ENCODE measurements at regions not wholly inside any gene's neighbourhood (a gene's known extent, or its start where the extent isn't known, plus 50 kb on each side); places are given as distances from the start of the nearest gene placed in this dataset.
A peak's percentile ranks its signal among the peaks of the same experiment; 100 is the strongest.

- Mint-ChIP-seq H3K4me1 (no peaks in the 10 kb centered on the region), H3K9me3 (ENCODE audit: low read depth) (no peaks in the 10 kb centered on the region), H3K36me3 (no peaks in the 10 kb centered on the region), H3K27me3 (no peaks in the 10 kb centered on the region), H3K4me3 (no peak overlapping the region), H3K27ac (no peak overlapping the region)
- ATAC-seq = no peak
- DNase-seq = no peak
- CTCF ChIA-PET = no interaction called here
These were observed 264.0 kb upstream of the PLEKHG7 start for GRCh38 chr12:92438641-92439419.

- Mint-ChIP-seq H3K36me3 (peaks cover 3% of the 10 kb centered on the region), H3K9me3 (ENCODE audit: low read depth) (no peaks in the 10 kb centered on the region), H3K4me1 (peaks cover 4% of the 10 kb centered on the region), H3K4me3 (no peak overlapping the region), H3K27ac (no peak overlapping the region), H3K27me3 (no peaks in the 10 kb centered on the region)
- ATAC-seq (no peak), DNase-seq (no peak)
- CTCF ChIA-PET = no interaction called here
These were observed 265.3 kb upstream of the PLEKHG7 start for GRCh38 chr12:92437452-92437851.

GRCh38 chr12:92436856-92437255 lies 265.9 kb upstream of the PLEKHG7 start:
- ATAC-seq (no peak), DNase-seq (no peak)
- Mint-ChIP-seq H3K9me3 (ENCODE audit: low read depth) (no peaks in the 10 kb centered on the region), H3K27me3 (no peaks in the 10 kb centered on the region), H3K27ac (no peak overlapping the region), H3K4me1 (peaks cover 7% of the 10 kb centered on the region), H3K4me3 (no peak overlapping the region), H3K36me3 (peaks cover 3% of the 10 kb centered on the region)
- CTCF ChIA-PET = no interaction called here

- ATAC-seq = no peak
- H3K4me3 Mint-ChIP-seq = no peak overlapping the region
- H3K9me3 Mint-ChIP-seq (ENCODE audit: low read depth) = no peaks in the 10 kb centered on the region
- H3K36me3 Mint-ChIP-seq = peaks cover 3% of the 10 kb centered on the region
- CTCF ChIA-PET = no interaction called here
- peaks cover 13% of the 10 kb centered on the region for H3K4me1 Mint-ChIP-seq
- H3K27me3 Mint-ChIP-seq = no peaks in the 10 kb centered on the region
- no peak for DNase-seq
- no peak overlapping the region for H3K27ac Mint-ChIP-seq
These were observed 268.2 kb upstream of the PLEKHG7 start for GRCh38 chr12:92434607-92435025.

- Mint-ChIP-seq H3K9me3 (ENCODE audit: low read depth) (no peaks in the 10 kb centered on the region), H3K4me1 (peaks cover 13% of the 10 kb centered on the region), H3K27ac (no peak overlapping the region), H3K27me3 (no peaks in the 10 kb centered on the region), H3K36me3 (peaks cover 5% of the 10 kb centered on the region), H3K4me3 (no peak overlapping the region)
- CTCF ChIA-PET = no interaction called here
- ATAC-seq (no peak), DNase-seq (no peak)
These were observed 269.9 kb upstream of the PLEKHG7 start for GRCh38 chr12:92432724-92433441.

GRCh38 chr12:92431146-92431545 lies 271.6 kb upstream of the PLEKHG7 start:
- ATAC-seq = peak; percentile 39
- Mint-ChIP-seq H3K4me1 (peaks cover 13% of the 10 kb centered on the region), H3K27ac (peak overlapping the region; percentile 10), H3K4me3 (no peak overlapping the region), H3K36me3 (peaks cover 5% of the 10 kb centered on the region), H3K9me3 (ENCODE audit: low read depth) (no peaks in the 10 kb centered on the region), H3K27me3 (no peaks in the 10 kb centered on the region)
- peak; percentile 44 for DNase-seq
- CTCF ChIA-PET = no interaction called here

GRCh38 chr12:92426332-92426731 lies 276.5 kb upstream of the PLEKHG7 start:
- Mint-ChIP-seq H3K27me3 (no peaks in the 10 kb centered on the region), H3K36me3 (peaks cover 2% of the 10 kb centered on the region), H3K27ac (no peak overlapping the region), H3K4me1 (peaks cover 3% of the 10 kb centered on the region), H3K9me3 (ENCODE audit: low read depth) (no peaks in the 10 kb centered on the region), H3K4me3 (no peak overlapping the region)
- CTCF ChIA-PET = no interaction called here
- ATAC-seq = no peak
- no peak for DNase-seq

GRCh38 chr12:92425165-92425564 lies 277.6 kb upstream of the PLEKHG7 start:
- ATAC-seq (no peak), DNase-seq (no peak)
- Mint-ChIP-seq H3K9me3 (ENCODE audit: low read depth) (no peaks in the 10 kb centered on the region), H3K27ac (no peak overlapping the region), H3K4me1 (no peaks in the 10 kb centered on the region), H3K4me3 (no peak overlapping the region), H3K36me3 (peaks cover 2% of the 10 kb centered on the region), H3K27me3 (no peaks in the 10 kb centered on the region)
- CTCF ChIA-PET = no interaction called here

- H3K4me1 Mint-ChIP-seq = no peaks in the 10 kb centered on the region
- CTCF ChIA-PET = no interaction called here
- H3K4me3 Mint-ChIP-seq = no peak overlapping the region
- H3K27me3 Mint-ChIP-seq = no peaks in the 10 kb centered on the region
- peaks cover 2% of the 10 kb centered on the region for H3K36me3 Mint-ChIP-seq
- no peaks in the 10 kb centered on the region for H3K9me3 Mint-ChIP-seq (ENCODE audit: low read depth)
- DNase-seq = no peak
- no peak for ATAC-seq
- no peak overlapping the region for H3K27ac Mint-ChIP-seq
These were observed 278.5 kb upstream of the PLEKHG7 start for GRCh38 chr12:92424338-92424737.

- H3K4me3 Mint-ChIP-seq = no peak overlapping the region
- CTCF ChIA-PET = no interaction called here
- H3K27me3 Mint-ChIP-seq = no peaks in the 10 kb centered on the region
These were observed 276.1 kb upstream of the BTG1 start for GRCh38 chr12:92421701-92422100.

GRCh38 chr12:92421042-92421441 lies 275.4 kb upstream of the BTG1 start:
- ATAC-seq (no peak), DNase-seq (no peak)
- Mint-ChIP-seq H3K4me3 (no peak overlapping the region), H3K27ac (no peak overlapping the region), H3K9me3 (ENCODE audit: low read depth) (peaks cover 3% of the 10 kb centered on the region), H3K36me3 (no peaks in the 10 kb centered on the region), H3K4me1 (peaks cover 6% of the 10 kb centered on the region), H3K27me3 (no peaks in the 10 kb centered on the region)
- CTCF ChIA-PET = no interaction called here

More at GRCh38 chr12:92421701-92422100, 276.1 kb upstream of the BTG1 start:
- peaks cover 3% of the 10 kb centered on the region for H3K4me1 Mint-ChIP-seq
- peaks cover under 1% of the 10 kb centered on the region for H3K9me3 Mint-ChIP-seq (ENCODE audit: low read depth)
- no peaks in the 10 kb centered on the region for H3K36me3 Mint-ChIP-seq
- DNase-seq (no peak), ATAC-seq (no peak)
- no peak overlapping the region for H3K27ac Mint-ChIP-seq

GRCh38 chr12:92419201-92419600 lies 273.6 kb upstream of the BTG1 start:
- Mint-ChIP-seq H3K36me3 (no peaks in the 10 kb centered on the region), H3K9me3 (ENCODE audit: low read depth) (peaks cover 3% of the 10 kb centered on the region), H3K4me1 (peaks cover 6% of the 10 kb centered on the region), H3K4me3 (no peak overlapping the region), H3K27me3 (no peaks in the 10 kb centered on the region), H3K27ac (no peak overlapping the region)
- CTCF ChIA-PET = interaction anchor here (2.0 kb wide), 1 partner anchor 11 kb away, joined by 6 read pairs; no protein-coding TSS in a partner anchor
- DNase-seq (no peak), ATAC-seq (no peak)

GRCh38 chr12:92418381-92418780 lies 272.7 kb upstream of the BTG1 start:
- CTCF ChIA-PET = interaction anchor here (2.0 kb wide), 1 partner anchor 11 kb away, joined by 6 read pairs; no protein-coding TSS in a partner anchor
- peaks cover 3% of the 10 kb centered on the region for H3K9me3 Mint-ChIP-seq (ENCODE audit: low read depth)

GRCh38 chr12:92417373-92417772 lies 271.7 kb upstream of the BTG1 start:
- no peaks in the 10 kb centered on the region for H3K36me3 Mint-ChIP-seq
- peaks cover 6% of the 10 kb centered on the region for H3K4me1 Mint-ChIP-seq
- no peak overlapping the region for H3K27ac Mint-ChIP-seq
- no peak for ATAC-seq
- DNase-seq = no peak
- no peak overlapping the region for H3K4me3 Mint-ChIP-seq
- CTCF ChIA-PET = interaction anchor here (1.3 kb wide), 1 partner anchor 1035 kb away, joined by 3 read pairs; no protein-coding TSS in a partner anchor
- H3K9me3 Mint-ChIP-seq (ENCODE audit: low read depth) = peaks cover 3% of the 10 kb centered on the region
- no peaks in the 10 kb centered on the region for H3K27me3 Mint-ChIP-seq

More at GRCh38 chr12:92418381-92418780, 272.7 kb upstream of the BTG1 start:
- ATAC-seq (no peak), DNase-seq (no peak)
- no peaks in the 10 kb centered on the region for H3K36me3 Mint-ChIP-seq
- no peak overlapping the region for H3K27ac Mint-ChIP-seq
- H3K4me3 Mint-ChIP-seq = no peak overlapping the region
- H3K27me3 Mint-ChIP-seq = no peaks in the 10 kb centered on the region
- H3K4me1 Mint-ChIP-seq = peaks cover 6% of the 10 kb centered on the region

Data from activated CD8-positive, alpha-beta memory T cell treated with anti-CD3 and anti-CD28 coated beads, Interleukin-2, amount 10 ng/mL, durations not matched to agents 7 days and 5 days (primary cell).